ENCODE measurements at regions not wholly inside any gene's neighbourhood (a gene's known extent, or its start where the extent isn't known, plus 50 kb on each side); places are given as distances from the start of the nearest gene placed in this dataset.
"Not testable (repeated sequence)": the region's sequence is repeated elsewhere in the genome, so short reads cannot be mapped to it uniquely, and the experiment has no call there.

- Histone ChIP-seq H3K4me3 (ENCODE audit: low read depth, low read length) (no peak overlapping the region), H3K27me3 (ENCODE audit: control insufficient read depth, insufficient read depth, low read length) (no peaks in the 10 kb centered on the region), H3K36me3 (ENCODE audit: control insufficient read depth, insufficient read depth, low read length) (no peaks in the 10 kb centered on the region), H2AFZ (no peak overlapping the region), H3K4me1 (no peaks in the 10 kb centered on the region), H3K4me2 (ENCODE audit: low read length) (no peak overlapping the region), H3K9ac (no peak overlapping the region), H3K79me2 (no peaks in the 10 kb centered on the region), H3K27ac (no peak overlapping the region), H3K9me3 (ENCODE audit: control insufficient read depth, low read length) (no peaks in the 10 kb centered on the region)
- no peak for TF ChIP-seq CTCF (IDR thresholded peaks at IDR 0.05)
These were observed 224.6 kb upstream of the ISX start for GRCh38 chr22:34841331-34841771.

- Histone ChIP-seq H3K9ac (no peak overlapping the region), H3K4me1 (no peaks in the 10 kb centered on the region), H3K4me3 (ENCODE audit: low read depth, low read length) (no peak overlapping the region), H2AFZ (no peak overlapping the region), H3K27ac (no peak overlapping the region), H3K27me3 (ENCODE audit: control insufficient read depth, insufficient read depth, low read length) (no peaks in the 10 kb centered on the region), H3K4me2 (ENCODE audit: low read length) (no peak overlapping the region), H3K79me2 (no peaks in the 10 kb centered on the region), H3K9me3 (ENCODE audit: control insufficient read depth, low read length) (no peaks in the 10 kb centered on the region), H3K36me3 (ENCODE audit: control insufficient read depth, insufficient read depth, low read length) (no peaks in the 10 kb centered on the region)
- TF ChIP-seq CTCF (IDR thresholded peaks at IDR 0.05): no peak
These were observed 224.0 kb upstream of the ISX start for GRCh38 chr22:34841911-34842310.

GRCh38 chr22:34842630-34843029 is 223.3 kb upstream of the ISX start:
- Histone ChIP-seq H3K4me1 (no peaks in the 10 kb centered on the region), H3K27me3 (ENCODE audit: control insufficient read depth, insufficient read depth, low read length) (no peaks in the 10 kb centered on the region), H3K4me3 (ENCODE audit: low read depth, low read length) (no peak overlapping the region), H2AFZ (no peak overlapping the region), H3K9ac (no peak overlapping the region), H3K79me2 (no peaks in the 10 kb centered on the region), H3K9me3 (ENCODE audit: control insufficient read depth, low read length) (no peaks in the 10 kb centered on the region), H3K36me3 (ENCODE audit: control insufficient read depth, insufficient read depth, low read length) (no peaks in the 10 kb centered on the region), H3K27ac (no peak overlapping the region), H3K4me2 (ENCODE audit: low read length) (no peak overlapping the region)
- TF ChIP-seq CTCF (IDR thresholded peaks at IDR 0.05): no peak

- not testable (repeated sequence) for H3K4me2 ChIP-seq (ENCODE audit: low read length); H3K9ac ChIP-seq; H3K27ac ChIP-seq; H2AFZ ChIP-seq; H3K36me3 ChIP-seq (ENCODE audit: control insufficient read depth, insufficient read depth, low read length); H3K4me1 ChIP-seq; H3K4me3 ChIP-seq (ENCODE audit: low read depth, low read length); H3K27me3 ChIP-seq (ENCODE audit: control insufficient read depth, insufficient read depth, low read length); H3K9me3 ChIP-seq (ENCODE audit: control insufficient read depth, low read length); H3K79me2 ChIP-seq
These were observed 222.2 kb upstream of the ISX start for GRCh38 chr22:34843743-34844142.

- Histone ChIP-seq H2AFZ (no peak overlapping the region), H3K4me2 (ENCODE audit: low read length) (no peak overlapping the region), H3K36me3 (ENCODE audit: control insufficient read depth, insufficient read depth, low read length) (no peaks in the 10 kb centered on the region), H3K27me3 (ENCODE audit: control insufficient read depth, insufficient read depth, low read length) (no peaks in the 10 kb centered on the region), H3K9me3 (ENCODE audit: control insufficient read depth, low read length) (no peaks in the 10 kb centered on the region), H3K79me2 (no peaks in the 10 kb centered on the region), H3K9ac (no peak overlapping the region), H3K27ac (no peak overlapping the region), H3K4me3 (ENCODE audit: low read depth, low read length) (no peak overlapping the region), H3K4me1 (no peaks in the 10 kb centered on the region)
- no peak for TF ChIP-seq CTCF (IDR thresholded peaks at IDR 0.05)
These were observed 220.6 kb upstream of the ISX start for GRCh38 chr22:34845391-34845790.
